ENCODE measurements at regions not wholly inside any gene's neighbourhood (a gene's known extent, or its start where the extent isn't known, plus 50 kb on each side); places are given as distances from the start of the nearest gene placed in this dataset.

DNA sequence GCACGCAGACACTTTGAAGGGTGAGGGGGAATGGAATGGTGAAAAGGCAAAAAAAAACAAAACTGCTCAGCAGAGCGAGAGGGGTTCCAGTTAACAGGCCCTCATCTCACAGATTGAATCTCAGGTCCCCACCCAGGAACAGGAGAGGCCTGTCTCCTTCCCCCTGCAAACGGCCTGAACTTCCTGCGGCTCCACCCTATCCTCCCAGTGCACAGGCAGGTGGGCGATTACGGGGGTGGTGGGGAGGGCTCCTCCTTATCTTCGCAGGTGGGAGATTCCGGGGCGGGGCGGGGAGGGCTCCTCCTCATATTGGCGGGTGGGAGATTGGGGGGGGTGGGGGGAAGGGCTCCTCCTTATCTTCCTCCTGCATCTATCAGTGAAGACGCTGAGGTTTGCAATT, 129.0 kb downstream of the SOX4 start:
- H3K4me1 ChIP-seq: 0 out of 3 replicates have a peak, but pooled peaks cover 3% of the 10 kb centered on the region
- DNase-seq (ENCODE audit: low read depth in 1 of 2, low spot score in 1 of 2): no peak
- FAIRE-seq: no peak
- TF ChIP-seq HES2 (IDR thresholded peaks at IDR 0.05): no peak
- TF ChIP-seq KDM1A (IDR thresholded peaks at IDR 0.05; ENCODE audit: low read depth): no peak
- no peak for TF ChIP-seq FOSB (CRISPR knock-in tag; IDR thresholded peaks at IDR 0.05)
- no peak for TF ChIP-seq FOXS1 (CRISPR knock-in tag; IDR thresholded peaks at IDR 0.05)
- no peak for TF ChIP-seq NPAS2 (CRISPR knock-in tag; IDR thresholded peaks at IDR 0.05; ENCODE audit: borderline replicate concordance)
- TF ChIP-seq, protein P1, sequence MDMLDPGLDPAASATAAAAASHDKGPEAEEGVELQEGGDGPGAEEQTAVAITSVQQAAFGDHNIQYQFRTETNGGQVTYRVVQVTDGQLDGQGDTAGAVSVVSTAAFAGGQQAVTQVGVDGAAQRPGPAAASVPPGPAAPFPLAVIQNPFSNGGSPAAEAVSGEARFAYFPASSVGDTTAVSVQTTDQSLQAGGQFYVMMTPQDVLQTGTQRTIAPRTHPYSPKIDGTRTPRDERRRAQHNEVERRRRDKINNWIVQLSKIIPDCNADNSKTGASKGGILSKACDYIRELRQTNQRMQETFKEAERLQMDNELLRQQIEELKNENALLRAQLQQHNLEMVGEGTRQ (IDR thresholded peaks at IDR 0.05): no peak
- TF ChIP-seq ELK1 (IDR thresholded peaks at IDR 0.05; ENCODE audit: low read depth, low read length): no peak
- no peak for TF ChIP-seq SMC3 (IDR thresholded peaks at IDR 0.05)
- TF ChIP-seq EP300 (IDR thresholded peaks at IDR 0.05): no peak
- H3K27ac ChIP-seq: 0 out of 6 replicates have a peak overlapping the region, but pooled peaks of 1 of the 2 experiments have one; percentile 24
- ATAC-seq: no peak
- CTCF ChIA-PET: no interaction called here
- POLR2A ChIA-PET: no interaction called here
- H3K4me2 ChIP-seq: no peak overlapping the region
- WGBS (ENCODE audit: missing lambda C conversion rate): 89% methylated on average over 12 of the region's 12 CpGs
- H3K9me3 ChIP-seq: no peaks in the 10 kb centered on the region
- no peak overlapping the region for H3K4me3 ChIP-seq

- no peaks in the 10 kb centered on the region for H3K9me3 ChIP-seq
- FAIRE-seq (no peak), DNase-seq (ENCODE audit: low read depth in 1 of 2, low spot score in 1 of 2) (no peak), ATAC-seq (no peak)
- no peak overlapping the region for H3K4me2 ChIP-seq
- no peak for TF ChIP-seq HEYL (CRISPR knock-in tag; IDR thresholded peaks at IDR 0.05)
- no peak for TF ChIP-seq HOXB5 (CRISPR knock-in tag; IDR thresholded peaks at IDR 0.05)
- TF ChIP-seq HES2 (IDR thresholded peaks at IDR 0.05): no peak
- TF ChIP-seq HOXB13 (CRISPR knock-in tag; IDR thresholded peaks at IDR 0.05; ENCODE audit: low read depth): no peak
- no peak for TF ChIP-seq ZC3H11A (IDR thresholded peaks at IDR 0.05)
- no peak for TF ChIP-seq BHLHE40 (IDR thresholded peaks at IDR 0.05; ENCODE audit: low read depth, low read length)
- TF ChIP-seq GATA3 (IDR thresholded peaks at IDR 0.05; ENCODE audit: borderline replicate concordance): no peak
- TF ChIP-seq NR3C1 (IDR thresholded peaks at IDR 0.05): no peak
- TF ChIP-seq MAFK (IDR thresholded peaks at IDR 0.05; ENCODE audit: partially characterized antibody): no peak
- no peak for TF ChIP-seq CBX8 (IDR thresholded peaks at IDR 0.05)
- POLR2A ChIA-PET: no interaction called here
- H3K4me3 ChIP-seq: no peak overlapping the region
- peak overlapping the region in 1 of 2 experiments; percentile 42; a peak in 3 of 6 replicates for H3K27ac ChIP-seq
- peaks cover 9% of the 10 kb centered on the region for H3K4me1 ChIP-seq
- WGBS (ENCODE audit: missing lambda C conversion rate): 64% methylated on average over 7 of the region's 7 CpGs
- CTCF ChIA-PET: no interaction called here
Measured at GRCh38 chr6:21726676-21727075, 133.1 kb downstream of the SOX4 start.

DNA sequence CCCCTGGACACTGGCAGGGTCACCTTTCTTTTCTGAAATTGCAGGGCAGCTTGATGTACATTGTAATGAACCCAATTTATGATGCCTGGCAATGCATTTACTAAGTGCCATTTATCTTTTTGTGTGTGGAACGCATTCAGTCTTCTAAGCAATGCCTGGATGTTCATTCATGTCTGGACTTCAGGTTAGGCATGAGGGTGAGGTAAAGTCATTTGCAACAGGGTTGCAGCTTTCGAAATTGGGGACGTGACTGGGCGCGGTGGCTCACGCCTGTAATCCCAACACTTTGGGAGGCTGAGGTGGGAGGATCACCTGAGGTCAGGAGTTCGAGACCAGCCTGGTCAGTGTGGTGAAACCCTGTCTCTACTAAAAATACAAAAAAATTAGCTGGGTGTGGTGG, 134.6 kb downstream of the SOX4 start:
- no peak for FAIRE-seq
- POLR2A ChIA-PET: no interaction called here

More for the DNA sequence above, 134.6 kb downstream of the SOX4 start:
- WGBS (ENCODE audit: missing lambda C conversion rate): 98% methylated on average over 7 of the region's 7 CpGs
- no peak overlapping the region for H3K4me2 ChIP-seq
- TF ChIP-seq TFCP2L1 (CRISPR knock-in tag; IDR thresholded peaks at IDR 0.05) (no peak), RAD21 (conservative IDR thresholded peaks at IDR 0.05 in 1 of 2, IDR thresholded peaks at IDR 0.05 in 1 of 2) (no peak), EHF (CRISPR knock-in tag; IDR thresholded peaks at IDR 0.05) (no peak), MAX (IDR thresholded peaks at IDR 0.05) (no peak), NFE2L2 (conservative IDR thresholded peaks at IDR 0.05; ENCODE audit: low read length) (no peak), CHD2 (IDR thresholded peaks at IDR 0.05; ENCODE audit: low read length, partially characterized antibody) (no peak), EP300 (IDR thresholded peaks at IDR 0.05) (no peak), NR3C1 (IDR thresholded peaks at IDR 0.05) (no peak), FOSL2 (IDR thresholded peaks at IDR 0.05) (no peak), FOSL2 (CRISPR knock-in tag; IDR thresholded peaks at IDR 0.05) (no peak), RCOR1 (IDR thresholded peaks at IDR 0.05; ENCODE audit: low read depth, low read length) (no peak)
- TF ChIP-seq, protein P2, sequence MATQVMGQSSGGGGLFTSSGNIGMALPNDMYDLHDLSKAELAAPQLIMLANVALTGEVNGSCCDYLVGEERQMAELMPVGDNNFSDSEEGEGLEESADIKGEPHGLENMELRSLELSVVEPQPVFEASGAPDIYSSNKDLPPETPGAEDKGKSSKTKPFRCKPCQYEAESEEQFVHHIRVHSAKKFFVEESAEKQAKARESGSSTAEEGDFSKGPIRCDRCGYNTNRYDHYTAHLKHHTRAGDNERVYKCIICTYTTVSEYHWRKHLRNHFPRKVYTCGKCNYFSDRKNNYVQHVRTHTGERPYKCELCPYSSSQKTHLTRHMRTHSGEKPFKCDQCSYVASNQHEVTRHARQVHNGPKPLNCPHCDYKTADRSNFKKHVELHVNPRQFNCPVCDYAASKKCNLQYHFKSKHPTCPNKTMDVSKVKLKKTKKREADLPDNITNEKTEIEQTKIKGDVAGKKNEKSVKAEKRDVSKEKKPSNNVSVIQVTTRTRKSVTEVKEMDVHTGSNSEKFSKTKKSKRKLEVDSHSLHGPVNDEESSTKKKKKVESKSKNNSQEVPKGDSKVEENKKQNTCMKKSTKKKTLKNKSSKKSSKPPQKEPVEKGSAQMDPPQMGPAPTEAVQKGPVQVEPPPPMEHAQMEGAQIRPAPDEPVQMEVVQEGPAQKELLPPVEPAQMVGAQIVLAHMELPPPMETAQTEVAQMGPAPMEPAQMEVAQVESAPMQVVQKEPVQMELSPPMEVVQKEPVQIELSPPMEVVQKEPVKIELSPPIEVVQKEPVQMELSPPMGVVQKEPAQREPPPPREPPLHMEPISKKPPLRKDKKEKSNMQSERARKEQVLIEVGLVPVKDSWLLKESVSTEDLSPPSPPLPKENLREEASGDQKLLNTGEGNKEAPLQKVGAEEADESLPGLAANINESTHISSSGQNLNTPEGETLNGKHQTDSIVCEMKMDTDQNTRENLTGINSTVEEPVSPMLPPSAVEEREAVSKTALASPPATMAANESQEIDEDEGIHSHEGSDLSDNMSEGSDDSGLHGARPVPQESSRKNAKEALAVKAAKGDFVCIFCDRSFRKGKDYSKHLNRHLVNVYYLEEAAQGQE (IDR thresholded peaks at IDR 0.05): no peak
- H3K27ac ChIP-seq: peak overlapping the region in 1 of 2 experiments; percentile 39; a peak in 1 of 6 replicates
- CTCF ChIA-PET: interaction anchor here (0.5 kb wide), 1 partner anchor 18 kb away, joined by 3 read pairs; no protein-coding TSS in a partner anchor
- H3K4me1 ChIP-seq: peaks cover 22% of the 10 kb centered on the region
- no peak for ATAC-seq
- H3K9me3 ChIP-seq: no peaks in the 10 kb centered on the region
- no peak overlapping the region for H3K4me3 ChIP-seq
- no peak for DNase-seq (ENCODE audit: low read depth in 1 of 2, low spot score in 1 of 2)

Data from A549 (cell line).